ES-I3 (cell line): ENCODE measurements at regions not wholly inside any gene's neighbourhood (a gene's known extent, or its start where the extent isn't known, plus 50 kb on each side); places are given as distances from the start of the nearest gene placed in this dataset.

ENCODE experiments used
- H3K36me3 ChIP-seq: 2 replicates; pipeline ENCODE4 v1.6.1; 2013; ENCODE audit warnings: mild to moderate bottlenecking, low read length, control low read depth, moderate library complexity; ENCODE audit not compliant: insufficient read depth
- H3K4me1 ChIP-seq: 2 replicates; pipeline ENCODE4 v1.6.1; 2013; ENCODE audit warnings: mild to moderate bottlenecking, control low read depth, low read length; ENCODE audit not compliant: insufficient read depth
- H3K9ac ChIP-seq: 2 replicates; pipeline ENCODE4 v1.6.1; 2013; ENCODE audit warnings: low read depth, mild to moderate bottlenecking, low read length, moderate library complexity
- H3K9me3 ChIP-seq: 2 replicates; pipeline ENCODE4 v1.6.1; 2013; ENCODE audit warnings: mild to moderate bottlenecking, low read length, moderate library complexity; ENCODE audit not compliant: control insufficient read depth, insufficient read depth

DNA sequence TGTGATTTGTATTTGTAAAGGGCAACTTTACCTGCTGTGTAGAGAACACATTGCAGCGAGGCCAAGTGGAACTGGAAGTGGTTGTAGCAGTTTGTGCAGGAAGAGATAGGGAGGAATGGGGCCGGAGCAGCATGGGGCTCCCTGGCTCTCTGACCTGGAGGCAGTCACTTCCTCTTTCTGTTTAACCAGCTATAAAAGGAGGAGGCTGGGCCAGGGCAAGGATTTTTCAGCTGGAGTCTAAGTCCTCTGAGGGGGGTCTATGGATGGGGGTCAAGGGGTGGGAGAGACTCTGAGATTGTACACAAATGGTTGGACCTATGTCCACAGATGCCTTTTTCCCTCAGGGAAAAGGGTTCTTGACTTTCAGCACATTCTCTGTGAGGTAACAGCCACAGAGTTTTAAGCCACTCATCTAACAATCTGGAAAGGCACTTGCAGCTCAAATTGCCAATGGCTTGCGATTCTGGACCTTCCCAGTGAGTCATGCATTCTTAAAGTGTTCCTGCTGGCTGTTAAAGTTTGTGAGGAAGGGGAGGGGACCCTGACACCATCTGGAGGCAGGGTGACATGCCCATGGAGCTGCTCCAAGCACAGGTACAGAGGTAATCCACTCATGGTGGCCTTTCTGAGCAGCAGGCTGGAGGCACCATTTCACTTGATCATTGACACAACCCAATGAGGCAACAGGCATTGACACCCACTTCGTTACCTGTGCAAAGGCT lies 347.0 kb downstream of the CYRIA start:
- Histone ChIP-seq H3K36me3 (no peaks in the 10 kb centered on the region), H3K4me1 (peaks cover 21% of the 10 kb centered on the region; the same call in 1 of the 2 replicates), H3K9me3 (no peaks in the 10 kb centered on the region), H3K9ac (no peak overlapping the region)

DNA sequence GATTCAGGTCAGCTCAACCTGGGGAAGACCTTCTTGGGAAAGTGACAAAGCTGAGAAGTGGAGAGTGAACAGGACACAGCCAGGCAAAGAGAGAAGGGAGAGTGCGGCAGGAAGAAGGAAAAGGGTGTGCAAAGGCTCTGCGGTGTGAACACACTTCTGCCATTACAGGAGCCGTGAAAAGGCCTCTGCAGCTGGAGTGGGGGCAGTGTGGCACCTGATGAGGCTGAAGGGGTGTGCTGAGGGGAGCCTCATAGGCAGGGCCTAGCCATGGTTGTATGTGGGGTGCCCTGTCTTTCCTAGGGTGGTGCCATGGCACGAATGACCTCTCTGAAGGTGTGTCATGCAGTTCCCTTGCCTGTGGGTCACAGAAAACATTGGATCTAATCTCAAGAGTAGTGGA lies 347.6 kb downstream of the CYRIA start:
- H3K4me1 ChIP-seq, result peaks cover 21% of the 10 kb centered on the region; the same call in 1 of the 2 replicates
- no peak overlapping the region for H3K9ac ChIP-seq
- no peaks in the 10 kb centered on the region for H3K36me3 ChIP-seq
- H3K9me3 ChIP-seq, result no peaks in the 10 kb centered on the region

DNA sequence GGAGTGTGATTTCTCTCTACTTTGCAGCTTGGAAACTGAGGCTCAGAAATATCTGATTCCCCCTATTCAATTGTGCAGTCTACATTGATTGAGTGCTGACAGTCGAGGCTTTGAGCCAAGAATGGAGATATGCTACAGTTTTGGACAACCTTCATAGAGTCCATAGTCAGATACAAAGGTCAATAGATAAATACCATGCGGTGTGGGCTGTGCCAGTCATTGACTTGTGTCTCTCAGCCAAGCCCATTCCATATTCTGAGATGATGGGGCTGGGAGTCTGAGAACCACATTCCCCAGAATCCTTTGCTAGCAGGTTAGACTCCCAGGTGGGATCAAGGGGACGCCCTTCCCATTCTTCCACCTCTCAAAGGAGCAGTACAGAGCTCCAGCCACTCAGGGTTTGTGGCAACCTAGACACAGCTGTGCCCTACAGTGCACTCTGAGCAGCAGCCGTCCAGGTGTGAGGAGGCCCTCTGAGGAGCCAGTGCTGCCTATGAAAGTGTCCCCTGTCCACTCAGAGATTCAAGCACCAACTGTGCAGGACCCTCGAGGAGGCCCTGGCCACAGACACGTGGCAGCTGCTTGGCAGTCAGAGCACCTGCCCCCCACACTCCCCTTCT lies 348.3 kb downstream of the CYRIA start:
- H3K4me1 ChIP-seq, result peaks cover 21% of the 10 kb centered on the region; the same call in 1 of the 2 replicates
- H3K9ac ChIP-seq, result no peak overlapping the region
- H3K9me3 ChIP-seq, result no peaks in the 10 kb centered on the region
- no peaks in the 10 kb centered on the region for H3K36me3 ChIP-seq

DNA sequence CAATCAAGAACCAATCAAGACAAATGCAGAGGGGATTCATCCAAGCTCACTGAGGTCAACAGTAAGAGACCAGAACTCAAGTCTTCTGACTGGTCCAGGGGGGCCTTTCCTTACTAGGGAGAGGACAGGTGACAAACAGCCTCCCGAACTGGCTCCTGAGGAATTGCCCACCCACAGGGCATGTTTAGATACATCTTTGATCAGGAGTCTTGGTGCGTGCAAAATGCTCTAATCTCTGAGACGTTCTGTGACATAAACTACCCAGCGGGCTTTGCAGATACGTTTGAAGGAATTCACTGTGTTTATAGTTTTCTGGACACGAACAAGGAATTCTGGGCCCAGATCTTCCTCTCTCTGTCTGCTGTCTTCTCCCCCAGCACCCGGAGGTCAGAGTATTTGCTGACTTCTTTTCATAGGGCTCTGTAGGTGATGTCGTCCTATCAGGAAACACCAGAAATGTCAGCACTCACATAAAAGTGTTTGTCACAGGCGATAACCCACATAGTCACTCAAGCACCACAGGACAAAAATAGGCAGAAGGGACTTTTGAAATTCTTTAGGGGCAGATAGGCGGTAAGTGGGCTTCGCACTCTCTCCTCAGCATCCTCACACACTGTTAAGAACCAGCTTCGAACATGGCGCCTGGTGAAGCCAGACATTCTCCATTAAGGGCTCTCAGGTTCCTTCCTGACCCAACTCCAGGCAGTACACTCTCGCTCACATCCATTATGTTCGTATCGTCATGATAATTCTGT lies 349.0 kb downstream of the CYRIA start:
- no peaks in the 10 kb centered on the region for H3K36me3 ChIP-seq
- no peak overlapping the region for H3K9ac ChIP-seq
- H3K9me3 ChIP-seq, result no peaks in the 10 kb centered on the region
- peaks cover 21% of the 10 kb centered on the region; the same call in 1 of the 2 replicates for H3K4me1 ChIP-seq

DNA sequence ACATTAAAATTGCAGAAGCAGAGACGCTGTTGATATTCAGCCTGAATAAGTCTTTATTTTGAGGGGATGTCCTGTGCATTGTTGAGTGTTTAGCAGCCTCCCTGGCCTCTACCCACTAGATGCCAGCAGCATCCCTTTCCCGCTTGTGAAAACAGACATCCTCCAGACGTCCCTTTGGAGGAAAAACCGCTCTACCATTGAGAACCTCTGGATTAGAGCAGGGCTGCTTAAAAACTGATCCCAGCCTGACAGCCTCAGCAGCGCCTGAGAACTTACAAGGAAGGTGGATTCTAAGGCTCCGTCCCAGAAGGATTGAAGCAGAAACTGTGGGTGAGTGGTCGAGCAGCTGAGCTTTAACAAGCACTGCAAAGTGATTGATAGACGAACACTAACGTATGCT lies 349.7 kb downstream of the CYRIA start:
- Histone ChIP-seq H3K9ac (no peak overlapping the region), H3K9me3 (no peaks in the 10 kb centered on the region), H3K4me1 (peaks cover 21% of the 10 kb centered on the region; the same call in 1 of the 2 replicates), H3K36me3 (no peaks in the 10 kb centered on the region)

DNA sequence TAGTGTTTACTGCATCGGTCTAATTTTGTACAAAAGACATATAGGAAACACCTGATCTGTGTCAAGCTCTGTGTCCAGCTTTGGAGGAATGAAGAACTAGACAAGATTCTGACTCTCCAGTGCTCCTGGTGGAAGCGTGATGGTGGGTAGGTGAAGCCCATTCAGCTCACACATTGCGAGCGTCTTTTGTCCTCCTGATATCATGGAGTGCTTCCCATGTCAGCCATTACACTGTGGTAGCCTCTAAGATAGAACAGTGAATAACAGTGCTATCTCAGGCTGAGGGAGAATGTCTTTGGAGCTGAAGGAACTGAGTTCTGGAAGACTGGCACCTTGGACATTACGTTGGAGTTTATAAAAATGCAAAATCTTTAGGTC lies 350.2 kb downstream of the CYRIA start:
- Histone ChIP-seq H3K9me3 (no peaks in the 10 kb centered on the region), H3K9ac (no peak overlapping the region), H3K36me3 (no peaks in the 10 kb centered on the region), H3K4me1 (peaks cover 21% of the 10 kb centered on the region; the same call in 1 of the 2 replicates)

DNA sequence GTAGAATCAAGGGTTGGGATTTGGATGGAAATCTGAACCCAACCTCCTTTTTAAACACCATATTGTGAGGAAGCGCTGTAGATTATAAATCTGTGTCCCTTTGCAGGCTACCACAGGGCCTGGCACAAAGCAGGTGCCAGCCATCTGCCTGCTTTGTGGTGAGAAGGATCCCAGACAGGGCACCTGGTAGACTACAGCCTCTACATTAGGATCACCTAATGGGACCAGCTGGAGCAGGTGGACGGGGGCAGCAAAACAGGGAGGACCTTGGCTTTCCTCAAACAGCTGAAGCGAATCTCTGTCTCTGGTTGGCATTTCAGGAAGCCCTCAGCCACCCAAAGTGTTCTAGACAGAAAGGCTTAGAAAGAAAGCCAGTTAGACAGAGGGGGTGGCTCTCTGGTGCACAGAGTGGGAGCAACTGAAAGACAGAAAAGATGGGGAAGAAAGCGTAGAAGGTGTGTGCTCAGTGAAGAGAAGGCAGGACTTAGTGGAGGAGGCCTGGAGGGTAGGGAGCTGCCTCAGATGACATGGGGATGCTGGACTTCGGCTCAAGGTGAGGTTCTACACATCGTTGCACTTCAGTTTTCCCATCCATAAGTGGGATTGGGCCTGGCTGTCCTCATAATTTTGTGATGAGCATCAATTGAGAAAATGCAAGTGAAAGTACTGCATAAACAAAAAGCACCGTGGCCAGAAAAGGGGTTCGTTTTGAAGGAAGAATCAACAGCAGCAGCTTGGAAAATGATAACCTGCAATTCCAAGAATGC lies 350.8 kb downstream of the CYRIA start:
- H3K36me3 ChIP-seq, result no peaks in the 10 kb centered on the region
- no peaks in the 10 kb centered on the region for H3K9me3 ChIP-seq
- peaks cover 21% of the 10 kb centered on the region; the same call in 1 of the 2 replicates for H3K4me1 ChIP-seq
- no peak overlapping the region for H3K9ac ChIP-seq

DNA sequence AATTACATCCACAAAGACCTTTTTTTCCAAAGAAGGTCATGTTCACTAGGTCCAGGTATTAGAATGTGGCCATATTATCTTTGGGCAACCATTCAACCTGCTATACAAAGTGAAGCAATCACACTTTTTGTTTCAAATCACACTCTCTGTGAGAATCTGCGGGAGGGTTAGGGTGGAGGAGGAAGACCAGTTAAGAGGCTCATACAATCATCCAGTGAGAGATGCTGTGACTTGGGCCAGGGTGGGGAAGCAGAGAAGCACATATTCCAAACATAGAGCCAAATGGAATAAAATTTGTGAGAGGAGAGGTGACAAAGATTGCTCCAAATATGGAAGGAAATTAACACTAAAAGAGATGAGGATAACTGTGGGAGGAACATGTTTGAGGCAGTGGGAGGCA lies 351.6 kb downstream of the CYRIA start:
- Histone ChIP-seq H3K9ac (no peak overlapping the region), H3K9me3 (no peaks in the 10 kb centered on the region), H3K4me1 (peaks cover 13% of the 10 kb centered on the region; the same call in 1 of the 2 replicates), H3K36me3 (no peaks in the 10 kb centered on the region)

DNA sequence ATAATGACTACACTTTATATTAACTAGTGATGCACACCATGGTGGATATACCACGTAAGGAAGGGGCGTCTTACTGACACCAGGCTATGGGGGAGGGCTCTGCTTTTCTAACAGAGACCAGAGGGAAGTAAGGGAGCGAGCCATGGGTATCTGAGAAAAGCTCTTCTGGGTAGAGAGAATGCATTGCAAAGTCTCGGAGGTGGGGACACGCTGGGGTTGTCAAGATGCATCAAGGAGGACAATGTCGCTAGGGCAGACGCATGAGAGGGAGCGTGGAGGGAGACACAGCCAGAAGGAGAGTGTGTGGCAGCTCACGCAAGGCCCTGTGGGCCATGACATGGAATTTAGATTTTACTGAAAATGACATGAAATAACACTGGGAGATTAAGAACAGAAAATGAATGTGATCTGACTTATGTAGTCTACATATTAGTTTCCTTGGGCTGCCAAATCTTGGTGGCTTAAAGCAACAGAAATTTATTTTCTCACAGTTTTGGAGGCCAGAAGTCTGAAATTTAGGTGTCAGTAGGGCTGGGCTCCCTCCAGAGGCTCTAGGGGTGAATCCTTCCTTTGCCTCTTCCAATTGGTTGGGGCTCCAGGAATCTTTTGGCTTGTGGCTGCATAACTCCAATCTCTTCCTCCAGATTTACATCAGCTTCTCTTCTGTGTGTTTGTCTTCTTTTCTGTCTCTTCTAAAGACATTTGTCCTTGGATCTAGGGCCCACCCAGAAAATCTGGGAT lies 352.2 kb downstream of the CYRIA start:
- Histone ChIP-seq H3K9ac (no peak overlapping the region), H3K36me3 (no peaks in the 10 kb centered on the region), H3K4me1 (peaks cover 7% of the 10 kb centered on the region; the same call in 1 of the 2 replicates), H3K9me3 (no peaks in the 10 kb centered on the region)

DNA sequence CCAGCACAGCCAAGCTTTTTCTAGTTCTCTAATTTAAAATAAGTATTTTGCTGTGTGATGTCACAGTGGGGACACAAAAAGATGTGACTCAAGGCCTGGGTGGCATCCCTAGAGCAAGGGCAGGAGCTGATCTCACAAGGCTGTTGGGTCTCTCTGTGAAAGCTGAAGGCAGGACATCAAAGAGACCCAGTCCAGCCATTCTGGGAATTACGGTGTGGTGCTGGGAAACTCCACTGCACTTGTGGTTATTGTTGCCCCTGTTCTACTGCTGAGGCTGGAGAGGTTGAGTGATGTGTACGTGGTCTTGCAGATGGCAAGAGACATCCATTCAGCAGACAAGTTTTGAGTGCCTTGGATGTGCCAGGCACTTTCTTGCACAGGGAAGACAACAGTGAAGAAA lies 352.9 kb downstream of the CYRIA start:
- Histone ChIP-seq H3K4me1 (peaks cover under 1% of the 10 kb centered on the region; the same call in 1 of the 2 replicates), H3K36me3 (no peaks in the 10 kb centered on the region), H3K9me3 (no peaks in the 10 kb centered on the region), H3K9ac (no peak overlapping the region)

DNA sequence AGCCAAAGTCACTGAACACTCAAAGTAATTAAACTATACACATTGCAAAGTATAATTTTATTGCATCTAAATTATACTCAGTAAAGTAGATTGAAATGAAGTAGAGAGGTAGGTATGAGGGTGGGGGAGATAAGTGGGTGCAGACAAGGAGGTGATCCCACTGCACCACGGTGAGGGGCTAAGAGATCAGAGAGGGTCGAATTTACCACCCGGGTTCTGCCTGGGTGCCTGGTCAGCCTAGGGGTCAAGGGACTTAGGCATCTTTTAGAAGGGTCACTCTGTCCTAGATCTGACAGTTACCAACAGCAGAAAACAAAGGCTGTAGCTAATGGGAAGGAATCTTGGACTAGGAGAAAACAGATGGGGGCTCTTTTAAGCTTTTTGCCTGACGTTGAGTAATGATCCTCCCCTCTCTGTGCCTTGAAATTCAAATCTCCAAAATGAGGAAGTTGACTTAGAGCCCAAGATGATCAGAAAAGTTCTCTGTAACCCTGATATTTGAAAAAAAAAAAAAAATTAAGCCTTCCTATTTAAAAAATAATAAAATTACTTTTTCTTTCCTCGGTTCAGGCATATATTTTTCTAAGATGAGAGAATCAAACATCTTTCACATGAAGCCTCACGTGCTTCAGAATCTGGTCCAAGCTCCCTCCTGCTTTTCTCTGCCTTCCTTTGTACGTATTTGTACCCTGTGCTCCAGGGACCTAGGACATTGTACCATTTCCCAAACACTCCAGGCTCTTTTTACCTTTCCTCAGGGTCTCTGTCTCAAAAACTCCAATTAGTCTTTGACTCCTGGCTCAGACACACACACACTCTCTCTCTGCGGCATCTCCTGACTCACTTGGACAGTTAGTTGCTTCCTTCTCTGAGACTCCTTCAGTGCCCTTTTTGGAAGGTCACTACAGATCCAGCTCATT lies 353.9 kb downstream of the CYRIA start:
- Histone ChIP-seq H3K9ac (no peak overlapping the region), H3K36me3 (no peaks in the 10 kb centered on the region), H3K4me1 (no peaks in the 10 kb centered on the region), H3K9me3 (no peaks in the 10 kb centered on the region)

DNA sequence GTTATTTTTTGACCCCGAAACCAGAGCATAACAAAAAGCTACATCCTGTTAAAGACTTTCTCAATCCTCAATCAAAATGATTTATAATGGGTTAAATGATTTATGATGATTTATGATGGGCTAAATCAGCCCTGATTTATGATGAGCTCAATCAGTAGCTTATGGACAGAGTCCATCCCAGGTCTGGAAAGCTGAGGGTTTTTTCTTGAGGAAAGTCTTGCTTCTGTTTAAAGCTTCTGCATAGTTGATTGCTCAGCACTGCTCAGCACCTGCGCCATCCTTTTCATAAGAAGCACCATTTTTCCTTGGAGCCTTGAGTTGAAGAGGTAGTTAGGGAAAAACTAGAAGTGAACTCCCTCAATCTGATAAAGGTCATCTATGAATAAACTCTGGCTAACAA lies 356.8 kb downstream of the CYRIA start:
- Histone ChIP-seq H3K36me3 (no peaks in the 10 kb centered on the region), H3K9me3 (no peaks in the 10 kb centered on the region), H3K9ac (no peak overlapping the region), H3K4me1 (no peaks in the 10 kb centered on the region)
